ENCODE measurements at regions not wholly inside any gene's neighbourhood (a gene's known extent, or its start where the extent isn't known, plus 50 kb on each side); places are given as distances from the start of the nearest gene placed in this dataset.

GRCh38 chr13:55347528-55347927 is 1793.2 kb upstream of the PRR20A start:
- no peak overlapping the region for H3K27ac Mint-ChIP-seq
- no peak overlapping the region for H3K4me3 Mint-ChIP-seq
- H3K9me3 Mint-ChIP-seq: peaks cover 9% of the 10 kb centered on the region; the same call in 1 of the 2 replicates
- ATAC-seq: no peak
- TF ChIP-seq ZNF232 (CRISPR knock-in tag; IDR thresholded peaks at IDR 0.05) (no peak), NFE2L1 (CRISPR knock-in tag; IDR thresholded peaks at IDR 0.05) (no peak), CBFB (CRISPR knock-in tag; IDR thresholded peaks at IDR 0.05; ENCODE audit: low read depth) (no peak), NFATC4 (CRISPR knock-in tag; IDR thresholded peaks at IDR 0.05) (no peak), SP1 (CRISPR knock-in tag; conservative IDR thresholded peaks at IDR 0.05) (no peak), FOXJ3 (CRISPR knock-in tag; IDR thresholded peaks at IDR 0.05; ENCODE audit: borderline replicate concordance) (no peak), NFYB (CRISPR knock-in tag; conservative IDR thresholded peaks at IDR 0.05; ENCODE audit: low read depth) (no peak)
- POLR2A ChIA-PET: no interaction called here
- H3K27me3 Mint-ChIP-seq (ENCODE audit: low read depth): no peaks in the 10 kb centered on the region
- H3K36me3 Mint-ChIP-seq: no peaks in the 10 kb centered on the region
- H3K4me1 Mint-ChIP-seq: no peaks in the 10 kb centered on the region; the same call in 1 of the 2 replicates
- CTCF ChIA-PET: no interaction called here
- DNase-seq (ENCODE audit: low spot score): no peak

GRCh38 chr13:55359067-55359466 is 1781.7 kb upstream of the PRR20A start:
- Mint-ChIP-seq H3K4me1 (peaks cover 13% of the 10 kb centered on the region), H3K4me3 (no peak overlapping the region), H3K36me3 (no peaks in the 10 kb centered on the region), H3K9me3 (no peaks in the 10 kb centered on the region), H3K27me3 (ENCODE audit: low read depth) (no peaks in the 10 kb centered on the region), H3K27ac (no peak overlapping the region)
- ChIA-PET CTCF (no interaction called here), POLR2A (no interaction called here)
- DNase-seq (ENCODE audit: low spot score) (no peak), ATAC-seq (peak; percentile 59)
- no peak for TF ChIP-seq USF2 (CRISPR knock-in tag; IDR thresholded peaks at IDR 0.05)
- no peak for TF ChIP-seq NR1H2 (CRISPR knock-in tag; IDR thresholded peaks at IDR 0.05)
- TF ChIP-seq FOXP4 (CRISPR knock-in tag; IDR thresholded peaks at IDR 0.05): no peak
- no peak for TF ChIP-seq NR2C2 (CRISPR knock-in tag; IDR thresholded peaks at IDR 0.05)
- no peak for TF ChIP-seq JUN (CRISPR knock-in tag; IDR thresholded peaks at IDR 0.05)
- TF ChIP-seq HMGA2 (CRISPR knock-in tag; IDR thresholded peaks at IDR 0.05): no peak
- no peak for TF ChIP-seq CBFB (CRISPR knock-in tag; IDR thresholded peaks at IDR 0.05; ENCODE audit: low read depth)
- no peak for TF ChIP-seq E2F5 (CRISPR knock-in tag; IDR thresholded peaks at IDR 0.05)
- no peak for TF ChIP-seq ZNF138 (CRISPR knock-in tag; conservative IDR thresholded peaks at IDR 0.05)
- no peak for TF ChIP-seq USF1 (CRISPR knock-in tag; IDR thresholded peaks at IDR 0.05)
- TF ChIP-seq ZNF512 (CRISPR knock-in tag; IDR thresholded peaks at IDR 0.05; ENCODE audit: borderline replicate concordance): no peak
- no peak for TF ChIP-seq E2F1 (CRISPR knock-in tag; IDR thresholded peaks at IDR 0.05)
- TF ChIP-seq ZNF317 (CRISPR knock-in tag; IDR thresholded peaks at IDR 0.05; ENCODE audit: borderline replicate concordance, low read depth): no peak
- TF ChIP-seq ZBTB21 (CRISPR knock-in tag; IDR thresholded peaks at IDR 0.05; ENCODE audit: borderline replicate concordance): no peak
- TF ChIP-seq ATF2 (CRISPR knock-in tag; IDR thresholded peaks at IDR 0.05; ENCODE audit: borderline replicate concordance, low read depth): no peak
- TF ChIP-seq JAZF1 (CRISPR knock-in tag; IDR thresholded peaks at IDR 0.05): no peak
- no peak for TF ChIP-seq RELA (CRISPR knock-in tag; IDR thresholded peaks at IDR 0.05; ENCODE audit: borderline replicate concordance)
- TF ChIP-seq TEAD4 (CRISPR knock-in tag; IDR thresholded peaks at IDR 0.05): no peak
- TF ChIP-seq ELF4 (CRISPR knock-in tag; IDR thresholded peaks at IDR 0.05; ENCODE audit: low read depth): no peak
